ENCODE measurements at regions not wholly inside any gene's neighbourhood (a gene's known extent, or its start where the extent isn't known, plus 50 kb on each side); places are given as distances from the start of the nearest gene placed in this dataset.

- no peak for DNase-seq
Observed at GRCh38 chr1:87834151-87834550, 505.5 kb downstream of the LMO4 start.

- DNase-seq = no peak
Observed at GRCh38 chr1:87834941-87835340, 506.3 kb downstream of the LMO4 start.

- no peak for DNase-seq
Observed at GRCh38 chr1:87840767-87841166, 512.1 kb downstream of the LMO4 start.

- DNase-seq = no peak
Observed at GRCh38 chr1:87841332-87841731, 512.7 kb downstream of the LMO4 start.

DNA sequence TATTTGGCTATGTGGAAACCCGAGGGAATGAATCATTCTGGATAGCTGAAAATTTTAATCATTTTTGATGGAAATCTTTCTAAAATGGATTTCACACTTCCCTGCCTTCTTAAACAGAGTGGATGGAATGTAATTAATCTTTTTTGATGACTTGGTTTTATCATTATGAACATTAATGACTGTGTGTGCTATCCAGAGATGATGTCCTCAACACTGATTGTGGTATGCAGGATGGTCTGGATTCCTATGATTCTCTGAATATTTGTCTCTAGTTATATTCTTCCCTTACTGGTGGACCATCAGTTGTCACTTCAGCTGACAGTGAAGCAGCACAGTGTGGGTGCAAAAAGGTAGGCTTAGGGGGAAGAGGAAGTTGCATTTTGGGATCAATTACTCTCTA is 513.5 kb downstream of the LMO4 start:
- DNase-seq = no peak

- DNase-seq = no peak
Observed at GRCh38 chr1:87844251-87844650, 515.6 kb downstream of the LMO4 start.

- no peak for DNase-seq
Observed at GRCh38 chr1:87851490-87851889, 522.8 kb downstream of the LMO4 start.

DNA sequence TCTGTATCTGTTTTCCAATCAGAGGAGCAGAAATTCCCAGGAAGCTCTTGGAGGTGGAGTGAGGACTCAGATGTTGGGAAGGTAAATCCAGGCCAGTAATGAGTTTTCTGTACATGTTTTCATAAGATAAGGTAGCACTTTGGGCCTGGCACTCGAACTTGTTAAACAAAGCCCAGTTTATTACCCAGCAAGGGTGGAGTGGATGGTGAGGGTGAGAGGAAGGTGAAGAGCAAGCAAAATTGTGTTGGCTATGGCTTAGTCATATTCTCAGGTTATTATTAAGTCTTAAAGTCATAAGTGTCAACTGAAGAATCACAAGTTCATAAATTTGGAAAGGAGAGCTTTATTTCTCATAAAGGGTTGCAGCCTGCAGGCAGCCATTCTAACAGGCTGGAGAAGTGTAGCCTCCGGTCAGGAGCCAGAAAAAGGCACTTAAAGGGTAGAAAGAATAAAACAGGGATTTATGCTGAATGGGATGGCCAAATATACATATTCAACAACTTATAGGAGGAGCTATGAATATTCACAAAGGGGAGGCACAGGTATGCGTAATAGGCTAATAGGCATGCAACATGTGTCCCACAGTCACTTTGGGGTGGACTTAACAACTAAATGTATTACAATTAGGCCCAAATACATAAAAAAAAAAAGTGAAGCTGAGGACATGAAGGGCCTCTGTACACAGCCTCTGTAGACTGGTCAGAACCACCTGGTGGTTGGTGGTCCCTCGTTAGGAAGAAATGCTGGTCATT is 523.9 kb downstream of the LMO4 start:
- no peak for DNase-seq

DNA sequence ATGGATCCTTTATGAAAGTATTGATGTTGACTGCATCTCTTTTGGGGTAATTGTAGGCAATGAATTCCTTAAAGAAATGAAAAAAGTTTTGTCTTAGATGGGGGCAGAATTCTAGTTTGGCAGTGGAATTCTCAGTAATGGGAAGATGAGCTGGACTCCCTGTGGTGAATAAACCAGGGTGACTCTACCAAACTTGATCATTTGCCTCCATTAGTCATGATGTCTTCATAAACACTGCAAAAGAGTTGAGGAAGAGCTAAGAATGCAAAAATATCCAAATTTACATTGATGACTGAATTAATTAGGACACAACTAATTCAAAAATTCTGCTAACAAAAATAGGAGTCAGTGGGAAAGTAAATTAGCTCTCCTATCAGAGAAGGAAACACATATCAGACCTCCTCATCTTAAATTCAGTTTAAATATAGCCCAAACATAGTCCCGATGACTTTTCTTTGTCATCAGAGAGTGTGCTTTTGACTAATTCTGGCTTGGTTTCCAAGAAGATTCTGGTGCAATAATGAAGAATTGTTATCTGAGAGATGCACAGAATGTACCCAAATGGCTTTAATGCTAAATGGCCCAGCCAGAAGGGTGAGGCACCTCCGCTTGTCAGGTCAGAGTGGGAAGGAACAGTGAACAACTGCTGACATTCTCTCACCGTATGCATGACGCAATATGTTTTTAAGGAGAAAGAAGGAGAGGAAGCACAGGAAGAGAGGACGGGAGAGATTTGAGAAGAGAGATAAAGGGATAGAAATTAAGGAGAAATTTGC is 525.1 kb downstream of the LMO4 start:
- no peak for DNase-seq

DNA sequence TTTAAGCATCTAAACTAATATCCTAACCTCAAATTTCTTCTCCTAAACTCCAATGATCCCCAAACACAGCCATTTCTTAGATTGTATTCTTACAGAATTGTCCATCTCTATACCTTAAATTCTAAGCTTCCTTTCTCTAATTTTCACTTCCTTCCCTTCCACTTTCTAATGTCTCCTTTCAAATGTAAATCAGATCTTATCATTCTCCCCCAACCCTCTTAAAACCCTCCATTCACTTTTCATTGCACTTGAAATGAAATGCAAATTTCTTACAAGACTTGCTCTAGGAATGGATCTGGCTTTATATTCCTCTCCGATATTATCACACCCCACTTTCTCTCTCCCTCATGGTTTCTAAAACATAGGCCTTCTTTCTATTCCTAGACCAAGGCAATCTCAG is 534.6 kb downstream of the LMO4 start:
- no peak for DNase-seq

DNA sequence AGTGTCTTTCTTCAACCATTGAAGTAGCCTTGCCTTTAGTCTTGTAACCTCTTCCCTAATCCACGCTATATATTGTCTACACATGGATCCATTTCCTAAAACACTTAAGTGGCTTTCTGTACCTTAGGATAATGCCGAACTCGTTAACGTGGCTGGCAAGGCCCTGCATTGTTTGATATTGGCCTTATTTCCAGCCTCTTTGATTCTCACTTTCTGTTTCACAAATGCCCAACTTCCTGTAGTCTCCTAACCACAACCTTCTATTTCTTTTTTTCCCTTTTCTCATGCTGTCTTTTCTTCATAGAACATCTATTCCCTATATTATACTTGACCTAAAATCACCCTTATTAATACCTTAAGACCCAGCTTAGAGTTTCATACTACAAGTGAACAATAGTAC is 536.0 kb downstream of the LMO4 start:
- no peak for DNase-seq

DNA sequence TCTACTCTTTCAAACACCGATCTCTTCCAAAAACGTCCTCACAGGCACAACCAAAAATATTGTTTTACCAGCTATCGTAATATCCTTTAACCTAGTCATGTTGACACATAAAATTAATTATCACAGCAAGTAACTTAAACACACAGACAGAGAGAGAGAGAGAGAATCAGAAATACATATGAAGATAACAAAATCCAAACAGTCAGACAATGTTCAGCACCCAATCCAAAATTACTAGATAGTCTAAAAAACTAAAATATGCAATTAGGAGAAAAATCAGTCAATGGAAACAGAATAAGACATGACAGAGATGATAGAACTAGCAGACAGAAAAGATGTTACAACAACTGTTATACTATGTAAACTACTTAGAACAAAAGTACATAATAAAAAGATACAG is 537.7 kb downstream of the LMO4 start:
- DNase-seq = no peak

DNA sequence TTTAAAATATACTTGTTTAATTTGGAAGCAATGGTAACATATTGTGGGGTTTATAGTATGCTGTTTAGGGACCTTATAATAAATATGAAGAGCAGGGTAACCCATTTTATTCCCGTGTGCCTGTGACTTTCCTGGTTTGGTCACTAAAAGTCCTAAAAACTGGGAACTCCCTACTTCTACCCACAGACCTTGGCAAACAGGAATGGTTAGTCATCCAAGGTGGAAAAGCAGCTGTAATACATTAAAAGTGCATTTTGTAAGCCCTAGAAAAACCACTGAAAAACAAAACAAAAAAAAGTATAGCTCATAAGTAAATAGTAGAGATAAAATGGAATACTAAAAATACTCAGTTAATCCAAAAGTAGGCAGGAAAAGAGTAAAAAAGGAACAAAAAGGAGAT is 538.9 kb downstream of the LMO4 start:
- no peak for DNase-seq

DNA sequence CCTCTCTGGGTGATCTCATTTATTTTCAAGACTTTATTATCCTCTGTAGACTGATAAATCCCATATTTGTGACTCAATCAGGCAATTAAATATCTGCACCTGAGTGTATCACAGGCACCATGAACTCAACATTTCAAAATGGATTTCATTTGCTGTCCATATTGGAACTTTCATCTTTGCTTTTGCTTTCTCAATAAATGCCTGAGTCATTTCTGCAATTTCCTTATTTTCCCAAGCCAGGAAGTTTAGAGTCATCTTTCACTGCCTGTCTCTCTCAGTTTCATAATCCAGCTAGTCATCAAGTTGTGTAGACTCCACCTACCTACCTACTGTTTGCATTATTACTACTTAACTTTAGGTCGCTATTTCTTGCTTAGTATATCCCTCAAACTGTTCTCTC is 540.9 kb downstream of the LMO4 start:
- DNase-seq = no peak

- DNase-seq = no peak
Observed at GRCh38 chr1:87872189-87872588, 543.5 kb downstream of the LMO4 start.

DNA sequence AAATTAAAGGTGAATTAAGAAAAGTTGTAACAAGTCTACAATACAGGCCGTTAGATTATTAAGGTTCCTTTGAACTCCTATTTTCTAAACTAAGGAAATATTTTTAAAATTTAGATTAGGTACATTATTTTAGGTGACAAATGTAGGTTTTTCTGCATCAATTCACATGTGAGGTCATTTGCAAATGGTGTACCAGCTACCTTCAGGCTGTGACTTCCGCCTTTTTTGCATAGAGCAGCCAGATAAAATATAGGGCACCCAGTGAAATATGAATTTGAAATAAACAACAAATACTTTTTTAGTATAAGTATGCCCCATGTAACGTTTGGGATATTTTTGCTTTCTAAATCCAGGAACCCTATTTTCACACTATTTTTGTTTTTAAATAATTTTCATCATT is 544.0 kb downstream of the LMO4 start:
- no peak for DNase-seq

DNA sequence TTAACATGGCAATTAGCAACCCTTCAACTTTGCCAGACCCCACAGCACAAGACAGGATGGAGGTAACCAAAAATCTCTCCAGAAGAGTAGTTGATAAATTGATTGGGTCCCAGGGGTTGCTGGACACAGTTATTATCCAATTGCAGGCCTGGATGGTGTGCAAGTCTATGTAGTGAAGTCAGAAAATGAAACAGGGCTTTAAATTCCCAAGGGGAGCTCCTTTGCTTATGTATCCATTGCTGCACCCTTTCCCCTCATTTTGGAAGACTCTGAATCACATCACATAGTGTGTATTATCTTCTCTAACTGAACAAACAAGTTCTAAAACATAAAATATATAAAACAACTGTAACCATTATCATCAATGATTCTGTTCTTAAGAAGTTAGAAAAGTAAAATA is 550.2 kb downstream of the LMO4 start:
- DNase-seq = no peak

- no peak for DNase-seq
Observed at GRCh38 chr1:87880098-87880760, 551.5 kb downstream of the LMO4 start.

- DNase-seq = no peak
Observed at GRCh38 chr1:87880764-87881163, 552.1 kb downstream of the LMO4 start.

DNA sequence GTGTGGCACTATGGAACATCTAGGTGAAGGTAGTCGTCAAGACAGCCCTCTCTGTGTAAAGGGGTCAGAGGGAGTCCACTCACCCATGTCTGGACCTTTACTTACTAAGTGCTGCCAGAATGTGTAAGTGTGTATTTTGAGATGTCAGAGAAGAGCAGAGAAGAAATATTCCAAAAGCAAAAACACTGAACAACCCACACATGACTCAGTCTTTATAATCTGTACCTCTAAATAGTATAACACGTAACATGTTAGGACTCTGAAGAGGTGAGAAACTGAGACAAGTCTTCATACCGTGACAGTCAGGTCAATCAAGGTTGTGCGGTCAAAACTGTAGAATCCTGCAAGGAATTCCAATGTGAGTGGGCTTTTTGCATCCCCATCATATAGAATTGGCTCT is 555.2 kb downstream of the LMO4 start:
- no peak for DNase-seq

DNA sequence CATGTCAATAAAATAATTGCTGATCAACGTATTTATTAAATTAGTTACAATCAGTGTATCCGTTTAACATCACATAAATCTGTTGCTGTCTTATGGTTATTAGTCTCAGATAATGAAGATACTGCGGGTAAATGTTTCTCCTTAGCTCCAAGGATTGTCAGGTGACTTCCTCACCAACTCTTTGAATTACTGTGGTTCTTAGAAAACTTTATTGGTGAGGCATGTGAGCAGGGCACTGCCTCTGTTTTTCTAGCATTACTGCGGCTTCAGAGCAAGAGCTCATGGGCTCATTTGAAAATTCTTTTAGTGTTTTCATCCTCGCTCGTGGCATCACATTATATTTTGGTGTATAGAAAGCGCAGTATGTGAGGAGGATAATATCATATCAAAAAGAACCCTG is 555.9 kb downstream of the LMO4 start:
- no peak for DNase-seq

DNA sequence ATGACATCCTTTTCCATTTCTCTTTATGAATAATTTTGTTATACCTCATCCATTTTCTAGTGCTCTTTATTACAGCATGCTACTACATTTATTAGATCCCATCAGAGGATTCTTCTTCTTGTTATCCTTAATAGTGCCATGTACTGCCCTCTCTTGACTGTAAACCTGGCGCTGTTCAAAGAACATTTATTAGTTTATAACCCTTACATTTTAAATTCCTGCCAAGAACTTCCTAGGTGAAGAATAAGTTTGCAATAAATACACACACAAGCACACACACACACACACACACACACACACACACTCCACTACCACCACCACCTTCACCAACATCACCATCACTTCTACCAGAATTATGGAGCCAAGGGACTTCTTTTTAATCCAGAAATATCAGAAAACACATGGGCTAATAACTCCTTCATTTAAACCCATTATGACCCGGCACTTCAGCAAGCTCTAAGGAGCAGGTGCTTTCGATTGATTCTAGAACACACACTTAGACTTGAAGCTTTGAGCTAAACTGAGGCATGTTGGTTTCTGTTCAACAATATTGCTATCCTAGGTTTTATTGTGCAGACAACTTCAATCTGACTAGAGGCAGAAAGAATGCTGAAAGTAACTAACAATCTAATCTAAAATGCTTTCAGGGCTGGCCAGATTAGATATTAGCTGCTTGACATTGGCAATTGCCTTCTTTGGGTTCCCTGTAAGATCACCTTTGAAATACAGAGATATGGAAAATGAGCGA is 556.8 kb downstream of the LMO4 start:
- no peak for DNase-seq

GRCh38 chr1:87887100-87887499 is 558.4 kb downstream of the LMO4 start:
- DNase-seq = no peak

Measured in activated CD4-positive, alpha-beta T cell treated with anti-CD3 and anti-CD28 coated beads for 4 hours (primary cell).